SK-N-SH (cell line): ENCODE measurements at regions not wholly inside any gene's neighbourhood (a gene's known extent, or its start where the extent isn't known, plus 50 kb on each side); places are given as distances from the start of the nearest gene placed in this dataset.
"Not testable (repeated sequence)": the region's sequence is repeated elsewhere in the genome, so short reads cannot be mapped to it uniquely, and the experiment has no call there.

Experiments
- CTCF ChIA-PET: fragments of 300-600, 350-600 bp; formaldehyde crosslinking; extraction: SDS; loops from one replicate; lab custom pipeline; 2021; lab: Yijun Ruan, JAX
- POLR2A ChIA-PET: fragments of 350-600 bp; sonication (Branson Sonifier 250); formaldehyde crosslinking; extraction: SDS; loops from one replicate; lab custom pipeline; 2020; ENCODE audit warnings: antibody characterized with exemption, inconsistent platforms; lab: Yijun Ruan, JAX
- DNase-seq: peaks from one replicate; pipeline ENCODE4 v3.0.0; 2012
- H2AFZ ChIP-seq: fragments of 200-600 bp; sonication (generic); 2 replicates; pipeline ENCODE4 v1.8.1; 2016; ENCODE audit warnings: antibody characterized with exemption, mild to moderate bottlenecking, low read depth
- H3F3A ChIP-seq: fragments of 200-600 bp; sonication (generic); replicated peaks from 2 replicates; pipeline ENCODE3; 2016; ENCODE audit warnings: antibody characterized with exemption, mild to moderate bottlenecking; ENCODE audit not compliant: insufficient read depth
- H3K27ac ChIP-seq, 2 experiments: fragments of 200-500 bp in 1 of 2; fragments of 200-600 bp in 1 of 2; sonication (Bioruptor generic) in 1 of 2; sonication (generic), shearing (Covaris generic) in 1 of 2; 2 replicates each; pipeline versions ENCODE4 v1.5.1 to v1.6.1; 2014 to 2016; ENCODE audit warnings: low read depth in 2 of 2, inconsistent platforms in 1 of 2, low read length in 1 of 2, mild to moderate bottlenecking in 1 of 2, mixed read lengths in 1 of 2
- H3K27me3 ChIP-seq: fragments of 200-600 bp; sonication (generic), shearing (Covaris generic); 2 replicates; pipeline ENCODE4 v1.6.1; 2016; ENCODE audit warnings: mixed run types; ENCODE audit not compliant: insufficient read depth
- H3K36me3 ChIP-seq, 2 experiments: fragments of 200-500 bp in 1 of 2; fragments of 200-600 bp in 1 of 2; sonication (Bioruptor generic) in 1 of 2; sonication (generic) in 1 of 2; replicated peaks in 1 of 2; 2 replicates each; pipeline versions ENCODE3 to v1.5.1; 2014 to 2016; ENCODE audit warnings: low read length in 1 of 2, mild to moderate bottlenecking in 1 of 2; ENCODE audit not compliant: insufficient read depth in 2 of 2, control insufficient read depth in 1 of 2
- H3K4me1 ChIP-seq, 2 experiments: fragments of 200-500 bp in 1 of 2; fragments of 200-600 bp in 1 of 2; sonication (Bioruptor generic) in 1 of 2; sonication (generic), shearing (Covaris generic) in 1 of 2; 2 replicates each; pipeline versions ENCODE4 v1.5.1 to v1.6.1; 2014 to 2016; ENCODE audit warnings: low read depth in 1 of 2, low read length in 1 of 2, mixed run types in 1 of 2; ENCODE audit not compliant: insufficient read depth in 2 of 2, control insufficient read depth in 1 of 2
- H3K4me2 ChIP-seq: fragments of 200-600 bp; sonication (generic), shearing (Covaris generic); 2 replicates; pipeline ENCODE4 v1.6.1; 2017; ENCODE audit warnings: mixed run types
- H3K4me3 ChIP-seq, 2 experiments: fragments of 200-500 bp in 1 of 2; fragments of 200-600 bp in 1 of 2; sonication (Bioruptor generic) in 1 of 2; sonication (generic), shearing (Covaris generic) in 1 of 2; 2 replicates each; pipeline versions ENCODE4 v1.5.1 to v1.8.1; 2014 to 2016; ENCODE audit warnings: low read depth in 2 of 2, inconsistent platforms in 1 of 2, low read length in 1 of 2, mild to moderate bottlenecking in 1 of 2, mixed read lengths in 1 of 2, moderate library complexity in 1 of 2
- H3K79me2 ChIP-seq: fragments of 200-600 bp; sonication (generic); 2 replicates; pipeline ENCODE4 v1.8.1; 2017; ENCODE audit warnings: mild to moderate bottlenecking; ENCODE audit not compliant: insufficient read depth
- H3K9ac ChIP-seq: fragments of 200-600 bp; sonication (generic); 2 replicates; pipeline ENCODE4 v1.6.1; 2017; ENCODE audit warnings: mixed run types
- H3K9me2 ChIP-seq: fragments of 200-600 bp; sonication (generic); 2 replicates; pipeline ENCODE4 v1.6.1; 2017; ENCODE audit warnings: mixed run types
- H3K9me3 ChIP-seq: fragments of 200-600 bp; sonication (generic); 2 replicates; pipeline ENCODE4 v1.6.1; 2017; ENCODE audit warnings: mixed run types, mild to moderate bottlenecking, moderate library complexity
- H4K20me1 ChIP-seq: fragments of 200-600 bp; sonication (generic); 2 replicates; pipeline ENCODE4 v1.6.1; 2017; ENCODE audit warnings: mild to moderate bottlenecking, mixed run types; ENCODE audit not compliant: insufficient read depth
- CHD2 ChIP-seq: fragments of 150-350 bp; IDR thresholded peaks from 2 replicates; pipeline ENCODE4 v1.6.1; 2018; ENCODE audit warnings: low read length; ENCODE audit not compliant: partially characterized antibody
- ELF1 ChIP-seq: IDR thresholded peaks from 2 replicates; pipeline ENCODE4 v1.4.0; 2012
- FOXM1 ChIP-seq: IDR thresholded peaks from 2 replicates; pipeline ENCODE4 v1.4.0; 2012; ENCODE audit warnings: low read depth, mild to moderate bottlenecking
- GABPA ChIP-seq: IDR thresholded peaks from 2 replicates; pipeline ENCODE4 v1.4.0; 2012; ENCODE audit warnings: low read depth, mild to moderate bottlenecking
- GATA2 ChIP-seq: sonication (generic); formaldehyde crosslinking; IDR thresholded peaks from 2 replicates; pipeline ENCODE4 v1.5.0; 2020; ENCODE audit warnings: mild to moderate bottlenecking, missing genetic modification reagents
- MAX ChIP-seq: IDR thresholded peaks from 2 replicates; pipeline ENCODE4 v1.4.0; 2012; ENCODE audit warnings: low read depth
- MXI1 ChIP-seq: IDR thresholded peaks from 2 replicates; pipeline ENCODE4 v1.6.1; 2012; ENCODE audit warnings: mild to moderate bottlenecking, low read depth, low read length, improper control_type of control experiment
- PBX3 ChIP-seq: IDR thresholded peaks from 2 replicates; pipeline ENCODE4; 2012
- REST ChIP-seq: IDR thresholded peaks from 2 replicates; pipeline ENCODE4 v1.6.1; 2012; ENCODE audit warnings: mild to moderate bottlenecking, low read depth, low read length, moderate library complexity
- RFX5 ChIP-seq: IDR thresholded peaks from 2 replicates; pipeline ENCODE4 v1.6.1; 2012; ENCODE audit warnings: mild to moderate bottlenecking, improper control_type of control experiment, low read length
- RXRA ChIP-seq: IDR thresholded peaks from 2 replicates; pipeline ENCODE4 v1.4.0; 2012; ENCODE audit warnings: low read depth, mild to moderate bottlenecking, borderline replicate concordance
- SMC3 ChIP-seq: IDR thresholded peaks from 2 replicates; pipeline ENCODE4 v1.6.1; 2012; ENCODE audit warnings: low read depth, low read length, improper control_type of control experiment
- TAF1 ChIP-seq: IDR thresholded peaks from 2 replicates; pipeline ENCODE4 v1.6.1; 2012; ENCODE audit warnings: low read depth, mild to moderate bottlenecking, low read length, moderate library complexity, borderline replicate concordance
- YY1 ChIP-seq: IDR thresholded peaks from 2 replicates; pipeline ENCODE4 v1.4.0; 2012; ENCODE audit warnings: low read depth, mild to moderate bottlenecking
- WGBS: methylation state at CpG from one replicate; pipeline ENCODE4 v1.1.6; 2017; ENCODE audit warnings: low lambda C conversion rate; 5-methylcytosine and 5-hydroxymethylcytosine counted together

GRCh38 chr2:144636860-144637259, 116.9 kb upstream of the ZEB2 start:
- H3K36me3 ChIP-seq, CTCF ChIA-PET, H3K4me1 ChIP-seq, H3K4me3 ChIP-seq, H2AFZ ChIP-seq, H3F3A ChIP-seq, H3K9me2 ChIP-seq, H4K20me1 ChIP-seq, H3K27me3 ChIP-seq, H3K4me2 ChIP-seq, POLR2A ChIA-PET, DNase-seq, H3K27ac ChIP-seq, H3K9me3 ChIP-seq, H3K79me2 ChIP-seq, H3K9ac ChIP-seq: not testable (repeated sequence)
- 56% methylated on average over 1 of the region's 1 CpG for WGBS

- H3K27ac ChIP-seq = no peak overlapping the region
- no peaks in the 10 kb centered on the region for H3F3A ChIP-seq
- H3K9me2 ChIP-seq = no peaks in the 10 kb centered on the region
- H3K9ac ChIP-seq = no peak overlapping the region
- 83% methylated on average over 2 of the region's 2 CpGs for WGBS
- no peaks in the 10 kb centered on the region for H3K79me2 ChIP-seq
- H3K27me3 ChIP-seq = no peaks in the 10 kb centered on the region
- H3K4me3 ChIP-seq = no peak overlapping the region
- DNase-seq = no peak
- ChIA-PET POLR2A (no interaction called here), CTCF (no interaction called here)
- H3K9me3 ChIP-seq = no peaks in the 10 kb centered on the region; the same call in 1 of the 2 replicates
- H3K36me3 ChIP-seq = no peaks in the 10 kb centered on the region
- no peak overlapping the region for H3K4me2 ChIP-seq
- H4K20me1 ChIP-seq = no peaks in the 10 kb centered on the region
- no peak for TF ChIP-seq PBX3
- no peak for TF ChIP-seq REST
- no peak for TF ChIP-seq RXRA
- TF ChIP-seq TAF1 = no peak
- no peak for TF ChIP-seq ELF1
- TF ChIP-seq, all 33 proteins: peak for 0
- no peaks in the 10 kb centered on the region for H3K4me1 ChIP-seq
- H2AFZ ChIP-seq = no peak overlapping the region
Observed at GRCh38 chr2:144632809-144633208, 112.9 kb upstream of the ZEB2 start.

GRCh38 chr2:144631636-144632035, 111.7 kb upstream of the ZEB2 start:
- Histone ChIP-seq H3K4me1 (no peaks in the 10 kb centered on the region), H3K79me2 (no peaks in the 10 kb centered on the region), H2AFZ (no peak overlapping the region), H3K9me2 (no peaks in the 10 kb centered on the region), H3K36me3 (no peaks in the 10 kb centered on the region), H3K27ac (no peak overlapping the region), H3F3A (no peaks in the 10 kb centered on the region), H3K27me3 (no peaks in the 10 kb centered on the region), H4K20me1 (no peaks in the 10 kb centered on the region), H3K4me3 (no peak overlapping the region), H3K9ac (no peak overlapping the region), H3K4me2 (no peak overlapping the region), H3K9me3 (no peaks in the 10 kb centered on the region; the same call in 1 of the 2 replicates)
- no peak for TF ChIP-seq MAX
- TF ChIP-seq GATA2 (CRISPR knock-in tag) = no peak
- TF ChIP-seq FOXM1 = no peak
- no peak for TF ChIP-seq YY1
- TF ChIP-seq GABPA = no peak
- no peak for TF ChIP-seq TAF1
- no peak for TF ChIP-seq CHD2
- no peak for TF ChIP-seq RFX5
- no peak for TF ChIP-seq SMC3
- TF ChIP-seq MXI1 = no peak
- POLR2A ChIA-PET = no interaction called here
- CTCF ChIA-PET = interaction anchor here (0.5 kb wide), 1 partner anchor 114 kb away, joined by 3 read pairs; no protein-coding TSS in a partner anchor
- DNase-seq = no peak
- WGBS = 56% methylated on average over 1 of the region's 1 CpG
